HEK293 (cell line): ENCODE measurements at regions not wholly inside any gene's neighbourhood (a gene's known extent, or its start where the extent isn't known, plus 50 kb on each side); places are given as distances from the start of the nearest gene placed in this dataset.

Experiments used
- CTCF ChIA-PET: fragments of 350-600 bp; formaldehyde crosslinking; extraction: SDS; loops from one replicate; lab custom pipeline; 2021; ENCODE audit warnings: antibody characterized with exemption; lab: Yijun Ruan, JAX
- POLR2A ChIA-PET: fragments of 300-600 bp; formaldehyde crosslinking; extraction: SDS; loops from one replicate; lab custom pipeline; 2020; ENCODE audit warnings: antibody characterized with exemption, inconsistent platforms; lab: Yijun Ruan, JAX
- H3K27ac ChIP-seq: fragments of 200-500 bp; sonication (Bioruptor generic); 2 replicates; pipeline ENCODE4 v1.5.1; 2014; ENCODE audit warnings: low read depth, low read length, control low read depth, inconsistent platforms; ENCODE audit errors: extremely low read depth
- H3K36me3 ChIP-seq, 2 experiments: fragments of 200-500 bp in 1 of 2; sonication (Bioruptor generic) in 1 of 2; 1 replicate in 1 of 2; 2 replicates in 1 of 2; pipeline ENCODE4 v1.5.1; 2014 to 2017; ENCODE audit warnings: inconsistent platforms in 2 of 2, low read length in 2 of 2; ENCODE audit not compliant: control insufficient read depth in 2 of 2, insufficient read depth in 1 of 2
- H3K4me1 ChIP-seq: fragments of 200-500 bp; sonication (Bioruptor generic); 2 replicates; pipeline ENCODE4 v1.5.1; 2014; ENCODE audit warnings: mild to moderate bottlenecking, low read length, inconsistent platforms; ENCODE audit not compliant: control insufficient read depth, insufficient read depth
- H3K4me3 ChIP-seq: 2 replicates; pipeline ENCODE4 v1.5.1; 2011; ENCODE audit warnings: low read depth, mild to moderate bottlenecking, control low read depth, low read length, moderate library complexity
- H3K9me3 ChIP-seq: fragments of 200-500 bp; sonication (Bioruptor generic); 2 replicates; pipeline ENCODE4 v1.5.1; 2014; ENCODE audit warnings: low read depth, low read length, inconsistent platforms; ENCODE audit not compliant: control insufficient read depth, insufficient read depth
- ATF2 ChIP-seq: fragments of 450-650 bp; formaldehyde crosslinking; IDR thresholded peaks from 2 replicates; pipeline ENCODE4 v1.5.1; 2016; ENCODE audit warnings: missing biosample characterization, missing genetic modification characterization, low read depth
- BCL11A ChIP-seq: fragments of 450-650 bp; formaldehyde crosslinking; IDR thresholded peaks from 2 replicates; pipeline ENCODE4 v1.5.1; 2016; ENCODE audit warnings: low read depth, missing biosample characterization, missing genetic modification characterization
- EGR2 ChIP-seq: fragments of 450-650 bp; formaldehyde crosslinking; IDR thresholded peaks from 2 replicates; pipeline ENCODE4 v1.5.1; 2016; ENCODE audit warnings: low read depth, missing biosample characterization, missing genetic modification characterization
- FEZF1 ChIP-seq: fragments of 450-650 bp; formaldehyde crosslinking; IDR thresholded peaks from 2 replicates; pipeline ENCODE4 v1.5.1; 2016; ENCODE audit warnings: missing biosample characterization, missing genetic modification characterization
- HOXD13 ChIP-seq: sonication (generic); formaldehyde crosslinking; IDR thresholded peaks from 2 replicates; pipeline ENCODE4 v1.8.0; 2022; ENCODE audit warnings: missing genetic modification reagents, borderline replicate concordance
- PRDM1 ChIP-seq: fragments of 450-650 bp; formaldehyde crosslinking; IDR thresholded peaks from 2 replicates; pipeline ENCODE4; 2016; ENCODE audit warnings: missing biosample characterization, missing genetic modification characterization
- PRDM10 ChIP-seq: fragments of 450-650 bp; formaldehyde crosslinking; IDR thresholded peaks from 2 replicates; pipeline ENCODE4 v1.5.1; 2016; ENCODE audit warnings: missing biosample characterization, missing genetic modification characterization
- TRIM28 ChIP-seq: IDR thresholded peaks from 2 replicates; pipeline ENCODE4 v1.6.1; 2011; ENCODE audit warnings: low read length, control low read depth, borderline replicate concordance
- TSHZ1 ChIP-seq: fragments of 450-650 bp; formaldehyde crosslinking; IDR thresholded peaks from 2 replicates; pipeline ENCODE4 v1.5.1; 2016; ENCODE audit warnings: missing biosample characterization, missing genetic modification characterization, borderline replicate concordance
- ZBTB20 ChIP-seq: fragments of 450-650 bp; formaldehyde crosslinking; IDR thresholded peaks from 2 replicates; pipeline ENCODE4 v1.5.1; 2016; ENCODE audit warnings: missing biosample characterization, missing genetic modification characterization
- ZNF19 ChIP-seq: fragments of 450-650 bp; formaldehyde crosslinking; IDR thresholded peaks from 2 replicates; pipeline ENCODE4; 2016; ENCODE audit warnings: missing biosample characterization, missing genetic modification characterization, low read depth
- ZNF202 ChIP-seq: fragments of 450-650 bp; formaldehyde crosslinking; IDR thresholded peaks from 2 replicates; pipeline ENCODE4 v1.5.1; 2016; ENCODE audit warnings: missing biosample characterization, missing genetic modification characterization, borderline replicate concordance
- ZNF311 ChIP-seq: fragments of 450-650 bp; formaldehyde crosslinking; IDR thresholded peaks from 2 replicates; pipeline ENCODE4 v1.5.1; 2017; ENCODE audit warnings: missing biosample characterization, missing genetic modification characterization, borderline replicate concordance
- ZNF398 ChIP-seq: fragments of 450-650 bp; formaldehyde crosslinking; IDR thresholded peaks from 2 replicates; pipeline ENCODE4 v1.5.1; 2017; ENCODE audit warnings: missing biosample characterization, missing genetic modification characterization
- ZNF416 ChIP-seq: fragments of 450-650 bp; formaldehyde crosslinking; IDR thresholded peaks from 2 replicates; pipeline ENCODE4 v1.5.1; 2016; ENCODE audit warnings: missing biosample characterization, missing genetic modification characterization
- ZNF585B ChIP-seq: fragments of 450-650 bp; formaldehyde crosslinking; IDR thresholded peaks from 2 replicates; pipeline ENCODE4 v1.5.1; 2016; ENCODE audit warnings: missing biosample characterization, missing genetic modification characterization
- ZNF664 ChIP-seq: fragments of 450-650 bp; formaldehyde crosslinking; IDR thresholded peaks from 2 replicates; pipeline ENCODE4 v1.5.1; 2016; ENCODE audit warnings: missing biosample characterization, missing genetic modification characterization
- ZNF76 ChIP-seq: fragments of 450-650 bp; formaldehyde crosslinking; IDR thresholded peaks from 2 replicates; pipeline ENCODE4; 2016; ENCODE audit warnings: low read depth, missing biosample characterization, missing genetic modification characterization, borderline replicate concordance
- ZSCAN30 ChIP-seq: fragments of 450-650 bp; IDR thresholded peaks from 2 replicates; pipeline ENCODE4 v1.5.1; 2018; ENCODE audit warnings: missing biosample characterization, mild to moderate bottlenecking, missing genetic modification characterization, moderate library complexity
- ZSCAN5A ChIP-seq: fragments of 450-650 bp; formaldehyde crosslinking; IDR thresholded peaks from 2 replicates; pipeline ENCODE4 v1.5.1; 2016; ENCODE audit warnings: missing biosample characterization, missing genetic modification characterization

GRCh38 chr9:115921301-115921700 is 232.3 kb upstream of the PAPPA start:
- CTCF ChIA-PET = no interaction called here
- Histone ChIP-seq H3K4me3 (no peak overlapping the region), H3K4me1 (peaks cover 5% of the 10 kb centered on the region; the same call in 1 of the 2 replicates), H3K9me3 (no peaks in the 10 kb centered on the region), H3K36me3 (no peaks in the 10 kb centered on the region), H3K27ac (no peak overlapping the region)
- TF ChIP-seq ZNF398 (tag by site-specific recombination) (no peak), ATF2 (no peak), ZNF585B (no peak), ZNF19 (tag by site-specific recombination) (no peak), ZSCAN30 (tag by site-specific recombination) (no peak), FEZF1 (tag by site-specific recombination) (no peak), ZSCAN5A (tag by site-specific recombination) (no peak), ZNF202 (no peak), ZNF311 (tag by site-specific recombination) (no peak), EGR2 (tag by site-specific recombination) (no peak), PRDM10 (tag by site-specific recombination) (no peak), HOXD13 (CRISPR knock-in tag) (no peak), ZNF664 (no peak), ZNF76 (no peak), BCL11A (tag by site-specific recombination) (no peak), PRDM1 (no peak), TRIM28 (no peak), ZBTB20 (tag by site-specific recombination) (no peak), TSHZ1 (no peak), ZNF416 (tag by site-specific recombination) (no peak)
- POLR2A ChIA-PET = no interaction called here
